ENCODE measurements at regions not wholly inside any gene's neighbourhood (a gene's known extent, or its start where the extent isn't known, plus 50 kb on each side); places are given as distances from the start of the nearest gene placed in this dataset.

- H2AK5ac ChIP-seq (ENCODE audit: low read depth, low read length) = no peak overlapping the region
- no peak overlapping the region for H3K18ac ChIP-seq (ENCODE audit: extremely low read depth, low read length)
- no peak for TF ChIP-seq FOSL1 (IDR thresholded peaks at IDR 0.05; ENCODE audit: insufficient read depth, low read depth, low read length)
- TF ChIP-seq CTBP2 (IDR thresholded peaks at IDR 0.05; ENCODE audit: borderline replicate concordance, insufficient read depth, insufficient read length, low read length) = no peak
- TF ChIP-seq SP1 (IDR thresholded peaks at IDR 0.05; ENCODE audit: low read depth, low read length) = no peak
- TF ChIP-seq POLR2A (IDR thresholded peaks at IDR 0.05; ENCODE audit: control extremely low read depth in 1 of 2, low read depth in 2 of 2, low read length in 2 of 2) = no peak
- no peak for TF ChIP-seq TAF7 (optimal IDR thresholded peaks at IDR 0.05; ENCODE audit: borderline replicate concordance, low read depth, low read length)
- no peaks in the 10 kb centered on the region for H4K20me1 ChIP-seq (replicated peaks in 1 of 2; ENCODE audit: control insufficient read depth in 1 of 2, insufficient read depth in 2 of 2, low read length in 2 of 2)
- H3K4me3 ChIP-seq (ENCODE audit: extremely low read depth in 1 of 4, insufficient read depth in 2 of 4, low read depth in 3 of 4, low read length in 4 of 4) = no peak overlapping the region
- H3K9me3 ChIP-seq (ENCODE audit: insufficient read depth in 2 of 2, low read depth in 1 of 2, low read length in 1 of 2) = no peaks in the 10 kb centered on the region
- H3K36me3 ChIP-seq (ENCODE audit: control insufficient read depth in 2 of 4, insufficient read depth in 4 of 4, low read length in 3 of 4) = no peaks in the 10 kb centered on the region
- H4K91ac ChIP-seq (replicated peaks; ENCODE audit: insufficient read length, low read length) = no peak overlapping the region
- no peak overlapping the region for H4K8ac ChIP-seq (ENCODE audit: extremely low read depth, insufficient read depth, low read length)
- no peak overlapping the region for H3K23ac ChIP-seq (ENCODE audit: insufficient read length)
- H3K4me2 ChIP-seq (ENCODE audit: insufficient read depth in 1 of 2, low read depth in 2 of 2, low read length in 2 of 2) = no peak overlapping the region
- H3K23me2 ChIP-seq (ENCODE audit: low read depth, low read length) = no peaks in the 10 kb centered on the region
- no peak overlapping the region for H2BK120ac ChIP-seq (replicated peaks; ENCODE audit: low read depth, low read length)
- no peaks in the 10 kb centered on the region for H3K79me1 ChIP-seq (ENCODE audit: low read depth, low read length)
- no peaks in the 10 kb centered on the region for H3K4me1 ChIP-seq (replicated peaks in 1 of 4; ENCODE audit: control insufficient read depth in 3 of 4, insufficient read depth in 4 of 4, low read length in 3 of 4)
- CTCF ChIA-PET (ENCODE audit: partially characterized antibody) = no interaction called here
- H3K9ac ChIP-seq (replicated peaks in 1 of 4; ENCODE audit: extremely low read depth in 1 of 4, low read depth in 3 of 4, low read length in 3 of 4) = no peak overlapping the region
- POLR2A ChIA-PET (ENCODE audit: partially characterized antibody) = no interaction called here
- H2BK15ac ChIP-seq (ENCODE audit: low read length) = no peak overlapping the region
- H3K4ac ChIP-seq (replicated peaks; ENCODE audit: insufficient read length, low read depth, low read length) = no peak overlapping the region
- H2BK20ac ChIP-seq (ENCODE audit: low read length) = no peak overlapping the region
- H3K56ac ChIP-seq (replicated peaks; ENCODE audit: insufficient read length, low read depth, low read length) = no peak overlapping the region
- H3K27ac ChIP-seq (ENCODE audit: low read depth, low read length) = no peak overlapping the region
- no peak overlapping the region for H2BK12ac ChIP-seq (ENCODE audit: low read depth, low read length)
- H3K79me2 ChIP-seq (ENCODE audit: control insufficient read depth in 1 of 2, insufficient read depth in 2 of 2, low read length in 2 of 2) = no peaks in the 10 kb centered on the region
- DNase-seq (ENCODE audit: low read depth in 1 of 2, low spot score in 2 of 2) = no peak
- H2AFZ ChIP-seq (ENCODE audit: low read length) = no peak overlapping the region
- no peaks in the 10 kb centered on the region for H3K27me3 ChIP-seq (replicated peaks in 1 of 4; ENCODE audit: control insufficient read depth in 3 of 4, extremely low read depth in 1 of 4, insufficient read depth in 3 of 4, low read length in 3 of 4)
- no peak for FAIRE-seq
- no peak overlapping the region for H2BK5ac ChIP-seq (ENCODE audit: low read depth, low read length)
- WGBS, 2 experiments (ENCODE audit: extremely low coverage in 1 of 2, insufficient coverage in 1 of 2, insufficient read length in 1 of 2, insufficient replicate concordance in 2 of 2, low coverage in 1 of 2, low lambda C conversion rate in 2 of 2, missing lambda C conversion rate in 1 of 2) = 90% methylated on average over 1 of the region's 1 CpG; no CpG with 5 or more reads in 1 of the 2 experiments
- no peak overlapping the region for H3K14ac ChIP-seq (ENCODE audit: insufficient read length)
- H4K5ac ChIP-seq (ENCODE audit: insufficient read length, low read depth, low read length) = no peak overlapping the region
These were observed 839.4 kb upstream of the VRK2 start for GRCh38 chr2:57207191-57207590.

All from H1 (cell line).